Ectodermal cell (in vitro differentiated cells): ENCODE measurements at regions not wholly inside any gene's neighbourhood (a gene's known extent, or its start where the extent isn't known, plus 50 kb on each side); places are given as distances from the start of the nearest gene placed in this dataset.

Experiments
- H3K27ac ChIP-seq: 2 replicates; pipeline ENCODE4 v1.7.0; 2013; ENCODE audit warnings: mild to moderate bottlenecking, low read depth, low read length; ENCODE audit not compliant: insufficient read depth, poor library complexity, severe bottlenecking
- H3K27me3 ChIP-seq: 2 replicates; pipeline ENCODE4 v1.7.0; 2013; ENCODE audit warnings: mild to moderate bottlenecking, low read length; ENCODE audit not compliant: insufficient read depth, control insufficient read depth, poor library complexity, severe bottlenecking
- H3K36me3 ChIP-seq: one replicate; pipeline ENCODE4 v1.7.0; 2013; ENCODE audit warnings: low read length; ENCODE audit not compliant: control insufficient read depth, insufficient read depth
- H3K4me1 ChIP-seq: one replicate; pipeline ENCODE4 v1.7.0; 2013; ENCODE audit warnings: low read length; ENCODE audit not compliant: control insufficient read depth, insufficient read depth
- H3K4me3 ChIP-seq: 2 replicates; pipeline ENCODE4 v1.7.0; 2013; ENCODE audit warnings: low read depth, low read length, control low read depth; ENCODE audit not compliant: insufficient read depth
- H3K9me3 ChIP-seq: 2 replicates; pipeline ENCODE4 v1.7.0; 2013; ENCODE audit warnings: mild to moderate bottlenecking, low read length, moderate library complexity; ENCODE audit not compliant: control insufficient read depth
- WGBS, 2 experiments: methylation state at CpG; one replicate each; pipeline ENCODE4 v1.1.7; 2013; ENCODE audit warnings: missing lambda C conversion rate in 2 of 2; 5-methylcytosine and 5-hydroxymethylcytosine counted together

DNA sequence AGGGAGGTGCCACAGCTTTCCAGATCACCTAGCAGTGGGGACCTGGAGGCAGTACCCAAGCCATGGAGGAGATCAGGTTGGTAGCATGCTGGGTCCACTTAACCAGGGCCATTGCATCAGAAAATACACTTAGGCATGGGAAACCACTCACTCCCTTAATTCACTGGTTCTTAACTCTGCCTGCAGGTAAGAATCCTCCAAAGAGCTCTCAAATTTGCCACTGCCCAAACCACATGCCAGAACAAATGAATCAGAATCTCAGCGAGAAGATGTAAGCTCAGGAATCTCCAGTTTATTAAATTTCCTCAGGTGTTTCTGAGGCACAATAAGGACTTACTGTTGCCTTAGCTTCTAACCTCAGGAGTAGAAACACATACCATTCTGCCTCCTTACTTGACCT, 327.7 kb upstream of the RASGEF1B start:
- Histone ChIP-seq H3K27ac (no peak overlapping the region), H3K36me3 (no peaks in the 10 kb centered on the region), H3K27me3 (no peaks in the 10 kb centered on the region), H3K4me3 (no peak overlapping the region), H3K4me1 (no peaks in the 10 kb centered on the region), H3K9me3 (no peaks in the 10 kb centered on the region)
- WGBS, 2 experiments, result 96 to 97% methylated on average over 1 of the region's 1 CpG

- 75 to 86% methylated on average over 1 of the region's 1 CpG for WGBS, 2 experiments
- no peaks in the 10 kb centered on the region for H3K4me1 ChIP-seq
These were observed 325.3 kb upstream of the RASGEF1B start for GRCh38 chr4:81796790-81797528.

DNA sequence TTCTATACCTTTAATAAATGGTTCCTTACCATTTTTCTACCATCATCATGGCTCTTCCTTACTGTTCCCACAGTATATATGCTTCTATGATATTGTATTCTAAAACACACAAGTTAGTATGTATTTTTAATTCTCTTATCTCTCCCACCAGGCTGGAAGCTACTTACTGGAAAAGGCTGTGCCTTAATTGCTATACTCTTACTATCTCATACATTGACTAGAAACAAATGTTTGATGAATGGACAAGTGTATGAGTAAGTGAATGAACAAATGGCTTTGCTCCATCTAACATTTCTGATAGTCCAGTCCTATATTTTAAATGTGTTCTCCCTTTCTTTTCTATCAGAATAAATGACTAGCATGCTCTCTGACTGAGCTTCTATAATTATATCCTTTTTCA, 320.8 kb upstream of the RASGEF1B start:
- no peak overlapping the region for H3K4me3 ChIP-seq

More at GRCh38 chr4:81796790-81797528, 325.3 kb upstream of the RASGEF1B start:
- no peak overlapping the region for H3K4me3 ChIP-seq
- no peaks in the 10 kb centered on the region for H3K36me3 ChIP-seq
- no peaks in the 10 kb centered on the region for H3K27me3 ChIP-seq
- no peaks in the 10 kb centered on the region for H3K9me3 ChIP-seq
- no peak overlapping the region for H3K27ac ChIP-seq

DNA sequence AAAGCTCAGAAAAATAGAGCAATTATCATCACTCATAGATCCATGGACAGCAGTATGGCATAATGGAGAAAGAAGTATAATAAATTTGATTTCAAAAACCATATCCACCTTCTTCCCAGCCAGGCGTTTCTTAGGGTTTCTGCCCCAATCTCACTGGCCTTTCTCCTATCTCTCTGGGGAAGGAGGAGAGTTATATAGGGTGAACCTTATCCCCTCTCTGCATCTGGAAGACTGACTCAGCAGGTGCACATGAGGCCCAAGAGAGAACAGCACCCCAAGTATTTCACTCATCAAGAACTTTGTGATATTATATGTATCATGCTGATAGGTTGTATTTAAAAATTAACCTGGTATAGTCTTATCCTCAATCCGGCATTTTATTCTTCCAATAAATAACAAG, 318.8 kb upstream of the RASGEF1B start:
- 100% methylated on average over 1 of the region's 2 CpGs for WGBS, 2 experiments
- no peaks in the 10 kb centered on the region for H3K36me3 ChIP-seq
- no peaks in the 10 kb centered on the region for H3K4me1 ChIP-seq
- no peak overlapping the region for H3K4me3 ChIP-seq
- no peaks in the 10 kb centered on the region for H3K9me3 ChIP-seq
- no peaks in the 10 kb centered on the region for H3K27me3 ChIP-seq
- no peak overlapping the region for H3K27ac ChIP-seq

More for the DNA sequence above, 320.8 kb upstream of the RASGEF1B start:
- Histone ChIP-seq H3K4me1 (no peaks in the 10 kb centered on the region), H3K36me3 (no peaks in the 10 kb centered on the region), H3K27me3 (no peaks in the 10 kb centered on the region), H3K9me3 (no peaks in the 10 kb centered on the region), H3K27ac (no peak overlapping the region)

- H3K27me3 ChIP-seq, result no peaks in the 10 kb centered on the region
- H3K36me3 ChIP-seq, result no peaks in the 10 kb centered on the region
- no peaks in the 10 kb centered on the region for H3K4me1 ChIP-seq
- H3K9me3 ChIP-seq, result no peaks in the 10 kb centered on the region
- WGBS, 2 experiments, result 93 to 95% methylated on average over 4 to 5 of the region's 5 CpGs
- H3K27ac ChIP-seq, result no peak overlapping the region
- H3K4me3 ChIP-seq, result no peak overlapping the region
These were observed 318.2 kb upstream of the RASGEF1B start for GRCh38 chr4:81789741-81790399.

GRCh38 chr4:81789158-81789557, 317.5 kb upstream of the RASGEF1B start:
- Histone ChIP-seq H3K9me3 (no peaks in the 10 kb centered on the region), H3K36me3 (no peaks in the 10 kb centered on the region), H3K27ac (no peak overlapping the region), H3K4me1 (no peaks in the 10 kb centered on the region), H3K27me3 (no peaks in the 10 kb centered on the region), H3K4me3 (no peak overlapping the region)

- 93 to 97% methylated on average over 1 of the region's 1 CpG for WGBS, 2 experiments
- no peaks in the 10 kb centered on the region for H3K36me3 ChIP-seq
- no peaks in the 10 kb centered on the region for H3K27me3 ChIP-seq
- no peak overlapping the region for H3K27ac ChIP-seq
- no peaks in the 10 kb centered on the region for H3K4me1 ChIP-seq
- no peaks in the 10 kb centered on the region for H3K9me3 ChIP-seq
- no peak overlapping the region for H3K4me3 ChIP-seq
These were observed 315.1 kb upstream of the RASGEF1B start for GRCh38 chr4:81786766-81787165.

- Histone ChIP-seq H3K27ac (no peak overlapping the region), H3K4me3 (no peak overlapping the region), H3K27me3 (no peaks in the 10 kb centered on the region), H3K4me1 (no peaks in the 10 kb centered on the region), H3K9me3 (no peaks in the 10 kb centered on the region), H3K36me3 (no peaks in the 10 kb centered on the region)
- WGBS, 2 experiments, result 89 to 93% methylated on average over 4 of the region's 4 CpGs
These were observed 314.5 kb upstream of the RASGEF1B start for GRCh38 chr4:81786063-81786763.

GRCh38 chr4:81785338-81785737, 313.6 kb upstream of the RASGEF1B start:
- Histone ChIP-seq H3K27ac (no peak overlapping the region), H3K36me3 (no peaks in the 10 kb centered on the region), H3K4me3 (no peak overlapping the region), H3K9me3 (no peaks in the 10 kb centered on the region), H3K4me1 (no peaks in the 10 kb centered on the region), H3K27me3 (no peaks in the 10 kb centered on the region)
- WGBS, 2 experiments, result 96 to 100% methylated on average over 3 to 4 of the region's 4 CpGs

GRCh38 chr4:81783558-81783957, 311.9 kb upstream of the RASGEF1B start:
- no peaks in the 10 kb centered on the region for H3K9me3 ChIP-seq
- no peaks in the 10 kb centered on the region for H3K36me3 ChIP-seq
- no peaks in the 10 kb centered on the region for H3K27me3 ChIP-seq
- H3K27ac ChIP-seq, result no peak overlapping the region
- no peak overlapping the region for H3K4me3 ChIP-seq
- H3K4me1 ChIP-seq, result no peaks in the 10 kb centered on the region
- WGBS, 2 experiments, result 95 to 100% methylated on average over 2 of the region's 2 CpGs
